ENCODE measurements at regions not wholly inside any gene's neighbourhood (a gene's known extent, or its start where the extent isn't known, plus 50 kb on each side); places are given as distances from the start of the nearest gene placed in this dataset.

DNA sequence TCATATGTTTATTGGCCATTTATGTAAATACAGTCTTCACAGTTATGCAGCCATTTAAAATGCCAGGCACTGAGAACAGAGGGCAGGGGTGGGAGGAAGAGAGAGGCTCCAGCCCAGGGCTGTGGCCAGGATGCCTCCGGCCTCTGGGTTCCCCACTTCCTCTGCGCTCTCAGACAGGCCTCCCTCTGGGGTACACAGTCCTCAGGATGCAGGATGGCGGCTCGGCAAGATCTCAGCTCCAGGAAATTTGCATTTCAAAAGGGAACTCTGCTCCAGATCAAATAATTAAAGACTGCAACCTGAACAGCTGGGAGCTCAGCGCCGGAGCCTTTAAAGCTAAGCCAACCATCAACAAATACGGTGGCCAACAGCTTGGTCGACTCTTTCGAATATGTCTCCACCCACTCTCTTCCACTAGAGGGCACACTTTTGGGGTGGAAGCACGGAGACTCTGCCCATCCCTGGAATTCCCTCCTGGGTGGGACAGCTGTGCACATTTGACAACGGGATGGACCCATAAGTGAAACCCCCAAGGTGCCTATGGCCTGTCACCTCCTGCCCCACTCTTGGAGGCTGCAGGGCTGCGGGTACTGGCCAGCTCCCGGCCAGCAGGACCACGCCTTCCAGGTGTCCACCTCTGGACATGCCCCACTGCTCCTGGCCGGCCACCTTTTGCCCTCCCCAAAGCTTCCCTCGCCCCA lies 1044.7 kb downstream of the BRD1 start:
- Mint-ChIP-seq H3K27ac (no peak overlapping the region), H3K27me3 (ENCODE audit: insufficient read depth, low read depth, poor library complexity) (peaks cover 15% of the 10 kb centered on the region), H3K4me1 (peaks cover 22% of the 10 kb centered on the region), H3K4me3 (no peak overlapping the region), H3K36me3 (ENCODE audit: low read depth) (peaks cover 3% of the 10 kb centered on the region; the same call in 1 of the 3 replicates), H3K9me3 (peaks cover 4% of the 10 kb centered on the region; the same call in 2 of the 3 replicates)
- Histone ChIP-seq H4K20me1 (replicated peaks; ENCODE audit: insufficient read depth) (no peaks in the 10 kb centered on the region), H3K36me3 (ENCODE audit: insufficient read depth) (no peaks in the 10 kb centered on the region; the same call in 1 of the 2 replicates), H3K4me2 (no peak overlapping the region), H3K27ac (ENCODE audit: low read depth) (no peak overlapping the region), H3K9me2 (ENCODE audit: insufficient read depth) (no peaks in the 10 kb centered on the region), H3K4me1 (ENCODE audit: insufficient read depth) (no peaks in the 10 kb centered on the region), H3F3A (replicated peaks; ENCODE audit: low read depth) (no peaks in the 10 kb centered on the region), H2AFZ (no peak overlapping the region), H3K79me2 (replicated peaks; ENCODE audit: insufficient read depth) (no peaks in the 10 kb centered on the region), H3K4me3 (no peak overlapping the region), H3K27me3 (ENCODE audit: insufficient read depth) (no peaks in the 10 kb centered on the region)
- ATAC-seq (peak; percentile 79), DNase-seq (ENCODE audit: low spot score) (no peak)
- TF ChIP-seq, protein P1, sequence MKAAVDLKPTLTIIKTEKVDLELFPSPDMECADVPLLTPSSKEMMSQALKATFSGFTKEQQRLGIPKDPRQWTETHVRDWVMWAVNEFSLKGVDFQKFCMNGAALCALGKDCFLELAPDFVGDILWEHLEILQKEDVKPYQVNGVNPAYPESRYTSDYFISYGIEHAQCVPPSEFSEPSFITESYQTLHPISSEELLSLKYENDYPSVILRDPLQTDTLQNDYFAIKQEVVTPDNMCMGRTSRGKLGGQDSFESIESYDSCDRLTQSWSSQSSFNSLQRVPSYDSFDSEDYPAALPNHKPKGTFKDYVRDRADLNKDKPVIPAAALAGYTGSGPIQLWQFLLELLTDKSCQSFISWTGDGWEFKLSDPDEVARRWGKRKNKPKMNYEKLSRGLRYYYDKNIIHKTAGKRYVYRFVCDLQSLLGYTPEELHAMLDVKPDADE (IDR thresholded peaks at IDR 0.05): no peak
- TF ChIP-seq, protein P2, sequence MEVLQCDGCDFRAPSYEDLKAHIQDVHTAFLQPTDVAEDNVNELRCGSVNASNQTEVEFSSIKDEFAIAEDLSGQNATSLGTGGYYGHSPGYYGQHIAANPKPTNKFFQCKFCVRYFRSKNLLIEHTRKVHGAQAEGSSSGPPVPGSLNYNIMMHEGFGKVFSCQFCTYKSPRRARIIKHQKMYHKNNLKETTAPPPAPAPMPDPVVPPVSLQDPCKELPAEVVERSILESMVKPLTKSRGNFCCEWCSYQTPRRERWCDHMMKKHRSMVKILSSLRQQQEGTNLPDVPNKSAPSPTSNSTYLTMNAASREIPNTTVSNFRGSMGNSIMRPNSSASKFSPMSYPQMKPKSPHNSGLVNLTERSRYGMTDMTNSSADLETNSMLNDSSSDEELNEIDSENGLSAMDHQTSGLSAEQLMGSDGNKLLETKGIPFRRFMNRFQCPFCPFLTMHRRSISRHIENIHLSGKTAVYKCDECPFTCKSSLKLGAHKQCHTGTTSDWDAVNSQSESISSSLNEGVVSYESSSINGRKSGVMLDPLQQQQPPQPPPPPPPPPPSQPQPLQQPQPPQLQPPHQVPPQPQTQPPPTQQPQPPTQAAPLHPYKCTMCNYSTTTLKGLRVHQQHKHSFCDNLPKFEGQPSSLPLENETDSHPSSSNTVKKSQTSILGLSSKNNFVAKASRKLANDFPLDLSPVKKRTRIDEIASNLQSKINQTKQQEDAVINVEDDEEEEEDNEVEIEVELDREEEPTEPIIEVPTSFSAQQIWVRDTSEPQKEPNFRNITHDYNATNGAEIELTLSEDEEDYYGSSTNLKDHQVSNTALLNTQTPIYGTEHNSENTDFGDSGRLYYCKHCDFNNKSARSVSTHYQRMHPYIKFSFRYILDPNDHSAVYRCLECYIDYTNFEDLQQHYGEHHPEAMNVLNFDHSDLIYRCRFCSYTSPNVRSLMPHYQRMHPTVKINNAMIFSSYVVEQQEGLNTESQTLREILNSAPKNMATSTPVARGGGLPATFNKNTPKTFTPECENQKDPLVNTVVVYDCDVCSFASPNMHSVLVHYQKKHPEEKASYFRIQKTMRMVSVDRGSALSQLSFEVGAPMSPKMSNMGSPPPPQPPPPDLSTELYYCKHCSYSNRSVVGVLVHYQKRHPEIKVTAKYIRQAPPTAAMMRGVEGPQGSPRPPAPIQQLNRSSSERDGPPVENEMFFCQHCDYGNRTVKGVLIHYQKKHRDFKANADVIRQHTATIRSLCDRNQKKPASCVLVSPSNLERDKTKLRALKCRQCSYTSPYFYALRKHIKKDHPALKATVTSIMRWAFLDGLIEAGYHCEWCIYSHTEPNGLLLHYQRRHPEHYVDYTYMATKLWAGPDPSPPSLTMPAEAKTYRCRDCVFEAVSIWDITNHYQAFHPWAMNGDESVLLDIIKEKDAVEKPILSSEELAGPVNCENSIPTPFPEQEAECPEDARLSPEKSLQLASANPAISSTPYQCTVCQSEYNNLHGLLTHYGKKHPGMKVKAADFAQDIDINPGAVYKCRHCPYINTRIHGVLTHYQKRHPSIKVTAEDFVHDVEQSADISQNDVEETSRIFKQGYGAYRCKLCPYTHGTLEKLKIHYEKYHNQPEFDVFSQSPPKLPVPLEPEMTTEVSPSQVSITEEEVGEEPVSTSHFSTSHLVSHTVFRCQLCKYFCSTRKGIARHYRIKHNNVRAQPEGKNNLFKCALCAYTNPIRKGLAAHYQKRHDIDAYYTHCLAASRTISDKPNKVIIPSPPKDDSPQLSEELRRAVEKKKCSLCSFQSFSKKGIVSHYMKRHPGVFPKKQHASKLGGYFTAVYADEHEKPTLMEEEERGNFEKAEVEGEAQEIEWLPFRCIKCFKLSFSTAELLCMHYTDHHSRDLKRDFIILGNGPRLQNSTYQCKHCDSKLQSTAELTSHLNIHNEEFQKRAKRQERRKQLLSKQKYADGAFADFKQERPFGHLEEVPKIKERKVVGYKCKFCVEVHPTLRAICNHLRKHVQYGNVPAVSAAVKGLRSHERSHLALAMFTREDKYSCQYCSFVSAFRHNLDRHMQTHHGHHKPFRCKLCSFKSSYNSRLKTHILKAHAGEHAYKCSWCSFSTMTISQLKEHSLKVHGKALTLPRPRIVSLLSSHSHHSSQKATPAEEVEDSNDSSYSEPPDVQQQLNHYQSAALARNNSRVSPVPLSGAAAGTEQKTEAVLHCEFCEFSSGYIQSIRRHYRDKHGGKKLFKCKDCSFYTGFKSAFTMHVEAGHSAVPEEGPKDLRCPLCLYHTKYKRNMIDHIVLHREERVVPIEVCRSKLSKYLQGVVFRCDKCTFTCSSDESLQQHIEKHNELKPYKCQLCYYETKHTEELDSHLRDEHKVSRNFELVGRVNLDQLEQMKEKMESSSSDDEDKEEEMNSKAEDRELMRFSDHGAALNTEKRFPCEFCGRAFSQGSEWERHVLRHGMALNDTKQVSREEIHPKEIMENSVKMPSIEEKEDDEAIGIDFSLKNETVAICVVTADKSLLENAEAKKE (CRISPR knock-in tag; IDR thresholded peaks at IDR 0.05): peak; percentile 18; the same call in 1 of the 2 replicates

DNA sequence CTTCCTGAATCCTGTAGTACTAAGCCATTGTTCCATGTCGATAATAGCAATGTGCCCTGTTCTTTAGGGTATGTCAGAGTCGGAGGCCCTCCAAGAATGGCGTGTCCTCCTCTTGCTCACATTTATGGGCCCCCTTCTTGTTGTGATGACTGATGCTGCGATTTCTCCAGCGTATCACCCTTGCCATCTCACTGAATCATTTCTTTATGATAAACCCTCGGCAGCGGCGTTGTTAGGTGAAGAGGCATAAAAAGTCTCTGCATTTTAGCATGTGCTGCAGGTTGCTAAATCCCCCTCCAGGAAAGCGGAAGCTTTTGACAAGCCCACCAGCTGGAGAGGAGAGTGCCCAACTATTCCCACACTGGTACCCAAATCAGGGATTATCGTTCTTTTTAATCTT lies 1045.3 kb downstream of the BRD1 start:
- ATAC-seq: no peak
- TF ChIP-seq NANOG (IDR thresholded peaks at IDR 0.05; ENCODE audit: borderline replicate concordance) (no peak), POLR2AphosphoS5 (IDR thresholded peaks at IDR 0.05; ENCODE audit: low read depth) (no peak), ZNF114 (CRISPR knock-in tag; IDR thresholded peaks at IDR 0.05) (no peak), JUNB (IDR thresholded peaks at IDR 0.05; ENCODE audit: unreplicated experiment) (no peak)
- TF ChIP-seq, protein P1 (IDR thresholded peaks at IDR 0.05): no peak
- TF ChIP-seq, protein P3, sequence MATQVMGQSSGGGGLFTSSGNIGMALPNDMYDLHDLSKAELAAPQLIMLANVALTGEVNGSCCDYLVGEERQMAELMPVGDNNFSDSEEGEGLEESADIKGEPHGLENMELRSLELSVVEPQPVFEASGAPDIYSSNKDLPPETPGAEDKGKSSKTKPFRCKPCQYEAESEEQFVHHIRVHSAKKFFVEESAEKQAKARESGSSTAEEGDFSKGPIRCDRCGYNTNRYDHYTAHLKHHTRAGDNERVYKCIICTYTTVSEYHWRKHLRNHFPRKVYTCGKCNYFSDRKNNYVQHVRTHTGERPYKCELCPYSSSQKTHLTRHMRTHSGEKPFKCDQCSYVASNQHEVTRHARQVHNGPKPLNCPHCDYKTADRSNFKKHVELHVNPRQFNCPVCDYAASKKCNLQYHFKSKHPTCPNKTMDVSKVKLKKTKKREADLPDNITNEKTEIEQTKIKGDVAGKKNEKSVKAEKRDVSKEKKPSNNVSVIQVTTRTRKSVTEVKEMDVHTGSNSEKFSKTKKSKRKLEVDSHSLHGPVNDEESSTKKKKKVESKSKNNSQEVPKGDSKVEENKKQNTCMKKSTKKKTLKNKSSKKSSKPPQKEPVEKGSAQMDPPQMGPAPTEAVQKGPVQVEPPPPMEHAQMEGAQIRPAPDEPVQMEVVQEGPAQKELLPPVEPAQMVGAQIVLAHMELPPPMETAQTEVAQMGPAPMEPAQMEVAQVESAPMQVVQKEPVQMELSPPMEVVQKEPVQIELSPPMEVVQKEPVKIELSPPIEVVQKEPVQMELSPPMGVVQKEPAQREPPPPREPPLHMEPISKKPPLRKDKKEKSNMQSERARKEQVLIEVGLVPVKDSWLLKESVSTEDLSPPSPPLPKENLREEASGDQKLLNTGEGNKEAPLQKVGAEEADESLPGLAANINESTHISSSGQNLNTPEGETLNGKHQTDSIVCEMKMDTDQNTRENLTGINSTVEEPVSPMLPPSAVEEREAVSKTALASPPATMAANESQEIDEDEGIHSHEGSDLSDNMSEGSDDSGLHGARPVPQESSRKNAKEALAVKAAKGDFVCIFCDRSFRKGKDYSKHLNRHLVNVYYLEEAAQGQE (IDR thresholded peaks at IDR 0.05; ENCODE audit: unreplicated experiment): no peak

More for the DNA sequence above, 1045.3 kb downstream of the BRD1 start:
- H2AFZ ChIP-seq: no peak overlapping the region
- no peaks in the 10 kb centered on the region for H3K9me2 ChIP-seq (ENCODE audit: insufficient read depth)
- H3K4me1 ChIP-seq (ENCODE audit: insufficient read depth): no peaks in the 10 kb centered on the region
- H3K4me3 ChIP-seq: no peak overlapping the region
- no peak overlapping the region for H3K4me3 Mint-ChIP-seq
- H3K9me3 Mint-ChIP-seq: peaks cover 9% of the 10 kb centered on the region; the same call in 2 of the 3 replicates
- no peak overlapping the region for H3K27ac Mint-ChIP-seq
- H3K27me3 ChIP-seq (ENCODE audit: insufficient read depth): no peaks in the 10 kb centered on the region
- peaks cover 22% of the 10 kb centered on the region for H3K4me1 Mint-ChIP-seq
- no peaks in the 10 kb centered on the region; the same call in 1 of the 2 replicates for H3K36me3 ChIP-seq (ENCODE audit: insufficient read depth)
- no peak overlapping the region for H3K27ac ChIP-seq (ENCODE audit: low read depth)
- no peak overlapping the region for H3K4me2 ChIP-seq
- no peaks in the 10 kb centered on the region for H3K79me2 ChIP-seq (replicated peaks; ENCODE audit: insufficient read depth)
- no peaks in the 10 kb centered on the region for H4K20me1 ChIP-seq (replicated peaks; ENCODE audit: insufficient read depth)
- H3K36me3 Mint-ChIP-seq (ENCODE audit: low read depth): peaks cover 3% of the 10 kb centered on the region; the same call in 1 of the 3 replicates
- H3K27me3 Mint-ChIP-seq (ENCODE audit: insufficient read depth, low read depth, poor library complexity): peaks cover 15% of the 10 kb centered on the region
- H3F3A ChIP-seq (replicated peaks; ENCODE audit: low read depth): no peaks in the 10 kb centered on the region
- no peak for DNase-seq (ENCODE audit: low spot score)

All from GM23338 (cell line).